ENCODE measurements at regions not wholly inside any gene's neighbourhood (a gene's known extent, or its start where the extent isn't known, plus 50 kb on each side); places are given as distances from the start of the nearest gene placed in this dataset.

DNA sequence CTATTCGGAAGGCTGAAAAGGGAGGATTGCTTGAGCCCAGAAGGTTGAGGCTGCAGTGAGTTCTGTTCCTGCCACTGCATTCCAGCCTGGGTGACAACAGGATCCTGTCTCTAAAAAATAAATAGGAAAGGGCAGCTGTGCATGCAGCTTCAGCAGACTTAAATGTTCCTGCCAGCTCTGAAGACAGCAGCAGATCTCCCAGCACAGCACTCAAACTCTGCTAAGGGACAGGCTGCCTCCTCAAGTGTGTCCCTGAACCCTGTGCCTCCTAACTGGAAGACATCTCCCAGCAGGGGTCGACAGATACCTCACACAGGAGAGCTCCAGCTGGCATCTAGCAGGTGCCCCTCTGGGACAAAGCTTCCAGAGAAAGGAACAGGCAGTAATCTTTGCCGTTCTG lies 117.9 kb downstream of the CXCL12 start:
- Mint-ChIP-seq H3K9me3 (ENCODE audit: unreplicated experiment) (peaks cover 17% of the 10 kb centered on the region), H3K4me1 (ENCODE audit: unreplicated experiment) (no peaks in the 10 kb centered on the region), H3K36me3 (ENCODE audit: unreplicated experiment) (no peaks in the 10 kb centered on the region), H3K4me3 (ENCODE audit: unreplicated experiment) (no peak overlapping the region), H3K27me3 (ENCODE audit: unreplicated experiment) (peaks cover 34% of the 10 kb centered on the region), H3K27ac (ENCODE audit: unreplicated experiment) (no peak overlapping the region)
- TF ChIP-seq, protein P1, sequence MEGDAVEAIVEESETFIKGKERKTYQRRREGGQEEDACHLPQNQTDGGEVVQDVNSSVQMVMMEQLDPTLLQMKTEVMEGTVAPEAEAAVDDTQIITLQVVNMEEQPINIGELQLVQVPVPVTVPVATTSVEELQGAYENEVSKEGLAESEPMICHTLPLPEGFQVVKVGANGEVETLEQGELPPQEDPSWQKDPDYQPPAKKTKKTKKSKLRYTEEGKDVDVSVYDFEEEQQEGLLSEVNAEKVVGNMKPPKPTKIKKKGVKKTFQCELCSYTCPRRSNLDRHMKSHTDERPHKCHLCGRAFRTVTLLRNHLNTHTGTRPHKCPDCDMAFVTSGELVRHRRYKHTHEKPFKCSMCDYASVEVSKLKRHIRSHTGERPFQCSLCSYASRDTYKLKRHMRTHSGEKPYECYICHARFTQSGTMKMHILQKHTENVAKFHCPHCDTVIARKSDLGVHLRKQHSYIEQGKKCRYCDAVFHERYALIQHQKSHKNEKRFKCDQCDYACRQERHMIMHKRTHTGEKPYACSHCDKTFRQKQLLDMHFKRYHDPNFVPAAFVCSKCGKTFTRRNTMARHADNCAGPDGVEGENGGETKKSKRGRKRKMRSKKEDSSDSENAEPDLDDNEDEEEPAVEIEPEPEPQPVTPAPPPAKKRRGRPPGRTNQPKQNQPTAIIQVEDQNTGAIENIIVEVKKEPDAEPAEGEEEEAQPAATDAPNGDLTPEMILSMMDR (IDR thresholded peaks at IDR 0.05): no peak
- DNase-seq (ENCODE audit: extremely low spot score, unreplicated experiment): no peak

DNA sequence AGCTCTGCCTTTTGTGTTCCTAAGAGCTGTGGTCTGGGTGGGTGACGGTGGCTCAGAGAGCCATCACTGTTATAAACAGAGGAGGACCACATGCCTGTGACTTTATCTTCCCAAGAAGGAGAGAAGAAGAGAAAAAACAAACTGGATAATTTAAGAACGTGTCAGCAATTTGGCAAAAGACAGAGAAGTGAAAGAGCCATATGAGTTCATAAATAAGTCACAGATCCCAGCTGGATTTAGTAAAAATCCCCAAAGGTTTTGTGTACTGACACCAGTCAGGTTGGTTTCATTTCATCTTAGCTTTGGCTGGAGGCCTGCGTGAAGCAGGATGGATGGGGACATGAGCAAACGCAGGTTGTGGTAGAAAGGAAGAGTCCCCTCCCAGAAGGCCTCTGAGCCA lies 120.7 kb downstream of the CXCL12 start:
- H3K27me3 Mint-ChIP-seq (ENCODE audit: unreplicated experiment): peaks cover 25% of the 10 kb centered on the region
- no peaks in the 10 kb centered on the region for H3K36me3 Mint-ChIP-seq (ENCODE audit: unreplicated experiment)
- no peaks in the 10 kb centered on the region for H3K4me1 Mint-ChIP-seq (ENCODE audit: unreplicated experiment)
- peaks cover 17% of the 10 kb centered on the region for H3K9me3 Mint-ChIP-seq (ENCODE audit: unreplicated experiment)
- DNase-seq (ENCODE audit: extremely low spot score, unreplicated experiment): no peak
- TF ChIP-seq, protein P1 (IDR thresholded peaks at IDR 0.05): no peak
- H3K4me3 Mint-ChIP-seq (ENCODE audit: unreplicated experiment): no peak overlapping the region
- H3K27ac Mint-ChIP-seq (ENCODE audit: unreplicated experiment): no peak overlapping the region

DNA sequence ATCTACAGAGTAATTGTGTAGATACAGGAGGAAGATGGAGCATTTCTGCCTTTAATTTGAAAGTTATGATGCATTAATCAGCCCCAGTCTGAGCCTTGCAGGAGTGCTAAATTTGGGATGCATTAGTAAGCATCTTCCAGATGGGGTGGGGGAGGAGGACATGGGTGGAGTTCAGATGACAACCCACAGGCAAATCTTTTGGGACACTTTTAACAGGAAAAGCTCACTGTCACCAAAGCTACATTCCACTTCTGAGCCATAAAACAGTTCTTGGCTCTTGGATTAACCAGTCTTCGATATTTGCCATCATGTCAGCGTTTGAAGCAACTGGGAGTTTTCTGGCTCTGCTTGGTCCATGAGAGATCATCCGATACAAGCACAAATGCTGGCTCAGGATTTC lies 121.1 kb downstream of the CXCL12 start:
- TF ChIP-seq, protein P1 (IDR thresholded peaks at IDR 0.05): no peak
- Mint-ChIP-seq H3K4me3 (ENCODE audit: unreplicated experiment) (no peak overlapping the region), H3K9me3 (ENCODE audit: unreplicated experiment) (peaks cover 17% of the 10 kb centered on the region), H3K36me3 (ENCODE audit: unreplicated experiment) (no peaks in the 10 kb centered on the region), H3K27me3 (ENCODE audit: unreplicated experiment) (peaks cover 30% of the 10 kb centered on the region), H3K4me1 (ENCODE audit: unreplicated experiment) (no peaks in the 10 kb centered on the region), H3K27ac (ENCODE audit: unreplicated experiment) (no peak overlapping the region)
- no peak for DNase-seq (ENCODE audit: extremely low spot score, unreplicated experiment)

DNA sequence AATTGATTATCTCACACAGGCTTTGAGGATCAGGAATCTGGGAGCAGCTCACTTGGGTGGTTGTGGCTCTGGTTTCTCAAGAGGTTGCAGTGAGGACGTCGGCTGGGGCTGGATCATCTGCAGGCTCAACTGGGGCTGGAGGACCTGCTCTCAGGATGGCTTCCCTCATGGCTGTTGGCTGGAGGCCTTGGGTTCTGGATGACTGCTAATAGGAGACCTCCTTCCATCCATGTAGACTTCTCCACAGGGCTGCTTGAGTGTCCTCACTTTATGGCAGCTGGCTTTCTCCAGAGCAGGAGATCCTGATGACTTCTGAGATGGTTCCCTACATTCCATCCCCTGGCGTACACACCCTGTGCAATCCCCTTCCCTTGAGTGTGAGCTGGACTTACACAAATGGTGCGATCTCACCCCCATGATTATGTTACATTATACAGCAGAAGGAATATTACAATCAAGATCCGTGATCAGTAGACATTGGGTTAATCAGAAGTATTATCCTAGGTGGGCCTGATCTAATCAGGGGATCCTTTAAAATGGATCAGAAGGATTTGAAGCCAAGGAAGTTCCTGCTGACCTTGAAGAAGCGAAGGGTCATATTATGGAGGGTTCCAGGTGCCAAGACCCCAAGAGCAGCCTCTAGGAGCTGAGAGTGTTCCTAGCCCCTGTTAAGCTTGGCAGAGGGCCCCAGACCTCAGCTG lies 122.2 kb downstream of the CXCL12 start:
- DNase-seq (ENCODE audit: extremely low spot score, unreplicated experiment): no peak
- no peaks in the 10 kb centered on the region for H3K36me3 Mint-ChIP-seq (ENCODE audit: unreplicated experiment)
- H3K27ac Mint-ChIP-seq (ENCODE audit: unreplicated experiment): no peak overlapping the region
- H3K27me3 Mint-ChIP-seq (ENCODE audit: unreplicated experiment): peaks cover 32% of the 10 kb centered on the region
- H3K4me3 Mint-ChIP-seq (ENCODE audit: unreplicated experiment): no peak overlapping the region
- H3K4me1 Mint-ChIP-seq (ENCODE audit: unreplicated experiment): no peaks in the 10 kb centered on the region
- TF ChIP-seq, protein P1 (IDR thresholded peaks at IDR 0.05): no peak
- peaks cover 11% of the 10 kb centered on the region for H3K9me3 Mint-ChIP-seq (ENCODE audit: unreplicated experiment)

DNA sequence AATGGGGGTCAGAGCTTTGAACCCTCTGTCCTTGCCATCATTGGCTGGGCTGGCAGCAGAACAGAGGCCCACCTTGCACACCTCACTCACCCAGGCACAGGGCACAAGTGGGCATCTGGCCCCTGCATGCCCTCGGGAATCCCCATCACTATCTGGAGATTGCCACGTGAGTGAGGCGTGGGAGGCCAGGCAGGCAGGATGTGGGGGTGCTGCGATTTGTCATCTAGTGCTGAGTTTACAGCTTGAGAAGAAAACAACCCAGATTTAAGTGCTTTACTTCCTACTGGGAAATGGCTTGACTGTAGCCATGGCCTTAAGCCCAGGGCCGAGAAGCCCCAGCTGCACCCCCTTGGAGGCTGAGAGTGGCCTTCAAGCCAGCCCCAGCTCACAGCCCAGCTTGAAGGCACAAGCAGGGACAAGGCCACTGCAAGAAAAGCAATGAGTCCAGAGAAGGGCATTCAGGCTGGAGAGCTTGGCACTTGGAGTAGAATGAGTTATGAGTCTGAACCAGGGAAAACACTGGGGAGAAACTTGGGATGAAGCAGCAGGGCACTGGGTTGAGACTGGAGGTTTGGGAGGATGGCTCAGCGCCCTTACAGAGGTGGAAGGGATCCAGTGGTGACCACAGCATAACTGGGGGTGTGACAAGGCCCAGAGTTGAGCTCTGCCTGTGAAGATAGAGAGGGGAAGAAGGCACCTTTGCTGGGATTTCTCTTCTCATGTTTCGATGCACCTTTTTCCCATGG lies 123.0 kb downstream of the CXCL12 start:
- no peak overlapping the region for H3K27ac Mint-ChIP-seq (ENCODE audit: unreplicated experiment)
- H3K36me3 Mint-ChIP-seq (ENCODE audit: unreplicated experiment): no peaks in the 10 kb centered on the region
- no peak overlapping the region for H3K4me3 Mint-ChIP-seq (ENCODE audit: unreplicated experiment)

More for the DNA sequence above, 123.0 kb downstream of the CXCL12 start:
- TF ChIP-seq, protein P1 (IDR thresholded peaks at IDR 0.05): no peak
- no peak for DNase-seq (ENCODE audit: extremely low spot score, unreplicated experiment)
- H3K27me3 Mint-ChIP-seq (ENCODE audit: unreplicated experiment): peaks cover 28% of the 10 kb centered on the region
- H3K4me1 Mint-ChIP-seq (ENCODE audit: unreplicated experiment): no peaks in the 10 kb centered on the region
- peaks cover 6% of the 10 kb centered on the region for H3K9me3 Mint-ChIP-seq (ENCODE audit: unreplicated experiment)

All from osteocyte (in vitro differentiated cells).